CD14-positive monocyte (primary cell): ENCODE measurements at regions not wholly inside any gene's neighbourhood (a gene's known extent, or its start where the extent isn't known, plus 50 kb on each side); places are given as distances from the start of the nearest gene placed in this dataset.

Experiments used
- DNase-seq, 3 donors: peaks; one replicate each; pipeline ENCODE4 v3.0.0-alpha.2; 2011 to 2022
- H2AFZ ChIP-seq: 2 replicates; pipeline ENCODE4 v1.6.0; 2012; ENCODE audit warnings: mild to moderate bottlenecking, low read depth, low read length, inconsistent platforms; ENCODE audit not compliant: insufficient read depth, poor library complexity, severe bottlenecking
- H3K27ac ChIP-seq, 2 donors: 1 replicate in 1 of 2; 2 replicates in 1 of 2; pipeline ENCODE4 v1.5.1; 2012 to 2013; ENCODE audit warnings: low read length in 2 of 2, control low read depth in 1 of 2, inconsistent platforms in 1 of 2, low read depth in 1 of 2, mild to moderate bottlenecking in 1 of 2
- H3K27me3 ChIP-seq, 2 donors: one replicate each; pipeline versions ENCODE4 v1.6.0 to v1.6.1; 2011 to 2013; ENCODE audit warnings: low read length in 2 of 2; ENCODE audit not compliant: control insufficient read depth in 2 of 2, insufficient read depth in 2 of 2
- H3K36me3 ChIP-seq, 2 donors: replicated peaks in 1 of 2; 1 replicate in 1 of 2; 2 replicates in 1 of 2; pipeline versions ENCODE4 v1.5.1 to v1.6.1; 2012 to 2013; ENCODE audit warnings: low read length in 2 of 2, control low read depth in 1 of 2, inconsistent platforms in 1 of 2, mild to moderate bottlenecking in 1 of 2; ENCODE audit not compliant: insufficient read depth in 2 of 2, control insufficient read depth in 1 of 2
- H3K4me1 ChIP-seq, 2 donors: 1 replicate in 1 of 2; 2 replicates in 1 of 2; pipeline versions ENCODE4 v1.5.1 to v1.6.1; 2012 to 2013; ENCODE audit warnings: low read length in 2 of 2, control low read depth in 1 of 2, inconsistent platforms in 1 of 2, mild to moderate bottlenecking in 1 of 2, moderate library complexity in 1 of 2; ENCODE audit not compliant: insufficient read depth in 2 of 2, control insufficient read depth in 1 of 2
- H3K4me2 ChIP-seq: replicated peaks from 2 replicates; pipeline ENCODE3; 2012; ENCODE audit warnings: low read length, moderate library complexity, mild to moderate bottlenecking; ENCODE audit not compliant: poor library complexity, severe bottlenecking; ENCODE audit errors: extremely low read depth
- H3K4me3 ChIP-seq, 3 experiments: fragments of 200-600 bp in 1 of 3; sonication (generic) in 1 of 3; replicated peaks in 1 of 3; 1 replicate in 2 of 3; 2 replicates in 1 of 3; pipeline ENCODE4 v1.5.1; 2011 to 2013; ENCODE audit warnings: low read length in 3 of 3, mild to moderate bottlenecking in 3 of 3, control low read depth in 2 of 3, low read depth in 2 of 3, inconsistent platforms in 1 of 3, moderate library complexity in 1 of 3
- H3K79me2 ChIP-seq: 2 replicates; pipeline ENCODE4 v1.6.0; 2012; ENCODE audit warnings: mild to moderate bottlenecking, control low read depth, inconsistent platforms, low read length, moderate library complexity; ENCODE audit not compliant: insufficient read depth
- H3K9ac ChIP-seq: 2 replicates; pipeline ENCODE4 v1.6.0; 2017; ENCODE audit warnings: low read length, mild to moderate bottlenecking; ENCODE audit not compliant: insufficient read depth, poor library complexity, severe bottlenecking
- H3K9me3 ChIP-seq, 2 donors: replicated peaks in 1 of 2; 1 replicate in 1 of 2; 2 replicates in 1 of 2; pipeline versions ENCODE4 v1.5.1 to v1.6.1; 2012 to 2013; ENCODE audit warnings: low read length in 2 of 2, control low read depth in 1 of 2; ENCODE audit not compliant: control insufficient read depth in 1 of 2, insufficient read depth in 1 of 2
- H4K20me1 ChIP-seq: 2 replicates; pipeline ENCODE4 v1.6.0; 2012; ENCODE audit warnings: mild to moderate bottlenecking, low read length, control low read depth, moderate library complexity; ENCODE audit not compliant: insufficient read depth
- H3K27ac Mint-ChIP-seq, 7 donors: one replicate each; pipeline ENCODE4 v1.8.0; 2020; ENCODE audit warnings: mild to moderate bottlenecking in 7 of 7, mixed read lengths in 7 of 7, moderate library complexity in 6 of 7, inconsistent platforms in 2 of 7
- H3K27me3 Mint-ChIP-seq, 3 donors: one replicate each; pipeline ENCODE4 v1.8.0; 2021 to 2022; ENCODE audit warnings: low read depth in 3 of 3, mild to moderate bottlenecking in 3 of 3, mixed read lengths in 3 of 3, moderate library complexity in 3 of 3, inconsistent platforms in 1 of 3
- H3K36me3 Mint-ChIP-seq, 2 donors: one replicate each; pipeline ENCODE4 v1.8.0; 2020; ENCODE audit warnings: mixed read lengths in 2 of 2, inconsistent platforms in 1 of 2, mild to moderate bottlenecking in 1 of 2
- H3K4me1 Mint-ChIP-seq: one replicate; pipeline ENCODE4 v1.8.0; 2020; ENCODE audit warnings: mild to moderate bottlenecking, mixed read lengths
- H3K4me3 Mint-ChIP-seq, 2 donors: one replicate each; pipeline ENCODE4 v1.8.0; 2020; ENCODE audit warnings: mild to moderate bottlenecking in 2 of 2, mixed read lengths in 2 of 2, moderate library complexity in 1 of 2
- H3K9me3 Mint-ChIP-seq, 7 donors: one replicate each; pipeline ENCODE4 v1.8.0; 2020 to 2022; ENCODE audit warnings: mixed read lengths in 7 of 7, mild to moderate bottlenecking in 6 of 7, moderate library complexity in 6 of 7, inconsistent platforms in 2 of 7
- WGBS: methylation state at CpG from one replicate; pipeline ENCODE4 v1.1.5; 2013; ENCODE audit warnings: missing lambda C conversion rate; ENCODE audit not compliant: insufficient coverage; 5-methylcytosine and 5-hydroxymethylcytosine counted together
- intact Hi-C, 2 donors: fragments of 100-400 bp; cut with micrococcal nuclease; formaldehyde crosslinking; loops; one replicate each; pipeline versions ENCODE4 v1.15.0 to v1.15.1; 2023
- TF ChIP-seq, protein P1 (sequence below): fragments of 200-600 bp; IDR thresholded peaks from one replicate; pipeline ENCODE4 v1.8.0; 2022; ENCODE audit warnings: antibody characterized with exemption, mild to moderate bottlenecking

DNA sequence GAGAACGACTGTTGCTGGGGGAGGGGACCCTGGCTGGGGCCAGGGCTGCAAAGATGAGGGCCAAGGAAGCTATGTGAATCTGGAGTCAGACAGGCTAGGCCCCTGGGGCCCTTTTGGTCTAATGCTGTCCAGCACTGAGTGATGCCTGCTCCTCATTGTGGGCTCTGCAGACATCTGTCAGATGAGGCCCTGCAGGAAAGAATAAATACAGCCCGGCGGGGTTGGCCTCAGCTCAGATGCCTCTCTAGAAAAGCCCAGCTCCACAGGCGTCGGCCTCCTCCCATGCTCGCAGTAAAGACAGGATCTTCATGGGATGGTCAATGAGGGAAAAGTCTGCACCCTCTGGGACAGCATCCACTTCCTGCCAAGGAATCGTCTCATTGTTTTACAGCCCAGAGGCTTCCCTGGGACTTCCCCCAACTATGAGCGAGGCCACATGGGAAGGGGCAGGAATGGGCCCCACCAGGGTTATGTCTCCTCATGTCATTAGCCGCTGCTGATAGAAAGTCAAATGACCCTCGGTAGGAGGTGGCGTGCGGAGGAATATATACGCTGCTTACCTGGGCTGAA, 125.8 kb upstream of the GLI2 start:
- Histone ChIP-seq H3K9me3 (no peaks in the 10 kb centered on the region), H2AFZ (no peak overlapping the region), H3K4me3 (no peak overlapping the region), H4K20me1 (no peaks in the 10 kb centered on the region), H3K4me1 (no peaks in the 10 kb centered on the region), H3K79me2 (no peaks in the 10 kb centered on the region), H3K4me2 (no peak overlapping the region), H3K36me3 (no peaks in the 10 kb centered on the region), H3K9ac (no peak overlapping the region), H3K27me3 (no peaks in the 10 kb centered on the region), H3K27ac (no peak overlapping the region)
- Mint-ChIP-seq H3K4me1 (peaks cover 6% of the 10 kb centered on the region), H3K4me3 (no peak overlapping the region), H3K27ac (peak overlapping the region in 1 of 7 donors; percentile 82), H3K27me3 (peaks cover 1 to 8% (median 7%) of the 10 kb centered on the region in 3 donors), H3K9me3 (no peaks in the 10 kb centered on the region), H3K36me3 (no peaks in the 10 kb centered on the region)
- intact Hi-C loops, result no loop called here
- TF ChIP-seq, protein P1, sequence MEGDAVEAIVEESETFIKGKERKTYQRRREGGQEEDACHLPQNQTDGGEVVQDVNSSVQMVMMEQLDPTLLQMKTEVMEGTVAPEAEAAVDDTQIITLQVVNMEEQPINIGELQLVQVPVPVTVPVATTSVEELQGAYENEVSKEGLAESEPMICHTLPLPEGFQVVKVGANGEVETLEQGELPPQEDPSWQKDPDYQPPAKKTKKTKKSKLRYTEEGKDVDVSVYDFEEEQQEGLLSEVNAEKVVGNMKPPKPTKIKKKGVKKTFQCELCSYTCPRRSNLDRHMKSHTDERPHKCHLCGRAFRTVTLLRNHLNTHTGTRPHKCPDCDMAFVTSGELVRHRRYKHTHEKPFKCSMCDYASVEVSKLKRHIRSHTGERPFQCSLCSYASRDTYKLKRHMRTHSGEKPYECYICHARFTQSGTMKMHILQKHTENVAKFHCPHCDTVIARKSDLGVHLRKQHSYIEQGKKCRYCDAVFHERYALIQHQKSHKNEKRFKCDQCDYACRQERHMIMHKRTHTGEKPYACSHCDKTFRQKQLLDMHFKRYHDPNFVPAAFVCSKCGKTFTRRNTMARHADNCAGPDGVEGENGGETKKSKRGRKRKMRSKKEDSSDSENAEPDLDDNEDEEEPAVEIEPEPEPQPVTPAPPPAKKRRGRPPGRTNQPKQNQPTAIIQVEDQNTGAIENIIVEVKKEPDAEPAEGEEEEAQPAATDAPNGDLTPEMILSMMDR, result no peak
- no peak for DNase-seq
- 85% methylated on average over 10 of the region's 13 CpGs for WGBS

DNA sequence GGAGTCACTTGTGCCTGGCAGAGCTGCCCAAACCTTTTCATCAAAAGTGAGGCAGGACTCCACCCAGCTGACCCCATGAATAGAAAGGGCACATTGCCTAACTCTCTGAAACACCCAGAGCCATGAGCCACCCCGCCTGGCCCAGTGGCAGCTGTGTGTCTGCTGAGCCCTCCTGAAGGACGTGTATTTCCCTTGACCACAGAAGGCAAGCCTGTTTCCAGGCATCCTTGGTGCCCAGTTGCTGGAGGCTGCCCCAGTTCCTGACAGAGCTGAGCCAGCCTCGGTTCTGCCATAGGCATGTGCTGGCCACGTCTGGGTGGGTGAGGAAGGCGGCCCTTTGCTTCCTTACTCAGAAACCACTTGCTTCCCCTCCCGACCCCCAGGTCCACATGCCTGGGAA, 124.7 kb upstream of the GLI2 start:
- no peaks in the 10 kb centered on the region for H3K27me3 ChIP-seq
- TF ChIP-seq, protein P1, result no peak
- DNase-seq, result no peak
- no peak overlapping the region for H3K27ac Mint-ChIP-seq
- 53% methylated on average over 3 of the region's 6 CpGs for WGBS
- H3K4me2 ChIP-seq, result no peak overlapping the region
- H3K4me1 ChIP-seq, result no peaks in the 10 kb centered on the region
- H3K79me2 ChIP-seq, result no peaks in the 10 kb centered on the region
- H3K4me3 ChIP-seq, result no peak overlapping the region
- no peaks in the 10 kb centered on the region for H3K9me3 Mint-ChIP-seq
- no peaks in the 10 kb centered on the region for H3K36me3 Mint-ChIP-seq
- H2AFZ ChIP-seq, result no peak overlapping the region
- H3K27me3 Mint-ChIP-seq, result peaks cover 1 to 8% (median 8%) of the 10 kb centered on the region in 3 donors
- H3K9me3 ChIP-seq, result no peaks in the 10 kb centered on the region
- H3K4me3 Mint-ChIP-seq, result no peak overlapping the region
- H3K27ac ChIP-seq, result no peak overlapping the region
- no peaks in the 10 kb centered on the region for H3K4me1 Mint-ChIP-seq
- H4K20me1 ChIP-seq, result no peaks in the 10 kb centered on the region
- no peaks in the 10 kb centered on the region for H3K36me3 ChIP-seq
- H3K9ac ChIP-seq, result no peak overlapping the region
- intact Hi-C loops, result no loop called here
